GM19238 (cell line): ENCODE measurements at regions not wholly inside any gene's neighbourhood (a gene's known extent, or its start where the extent isn't known, plus 50 kb on each side); places are given as distances from the start of the nearest gene placed in this dataset.

Experiments used
- DNase-seq: peaks from one replicate; pipeline ENCODE4 v3.0.0; 2011; ENCODE audit warnings: low spot score; ENCODE audit not compliant: insufficient read length

DNA sequence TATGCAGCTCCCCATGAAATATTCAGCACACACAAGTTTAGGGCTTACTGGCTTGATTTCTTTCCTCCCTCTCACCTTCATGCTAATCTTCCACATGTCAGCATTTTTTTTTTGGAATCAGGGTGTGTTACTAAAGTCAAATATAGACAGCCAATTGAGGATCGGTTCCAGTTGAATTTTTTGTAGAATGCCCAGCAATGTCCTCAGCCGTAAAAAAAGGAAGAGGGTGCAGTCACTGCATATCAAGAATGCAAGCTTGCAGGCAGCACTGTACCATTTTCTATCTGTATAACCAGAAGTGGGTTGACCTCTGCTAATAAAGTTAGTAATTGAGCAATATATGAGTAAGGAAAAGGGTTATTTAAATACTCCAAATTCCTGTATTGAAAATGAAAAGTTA lies 51.4 kb upstream of the CHMP2B start:
- no peak for DNase-seq

DNA sequence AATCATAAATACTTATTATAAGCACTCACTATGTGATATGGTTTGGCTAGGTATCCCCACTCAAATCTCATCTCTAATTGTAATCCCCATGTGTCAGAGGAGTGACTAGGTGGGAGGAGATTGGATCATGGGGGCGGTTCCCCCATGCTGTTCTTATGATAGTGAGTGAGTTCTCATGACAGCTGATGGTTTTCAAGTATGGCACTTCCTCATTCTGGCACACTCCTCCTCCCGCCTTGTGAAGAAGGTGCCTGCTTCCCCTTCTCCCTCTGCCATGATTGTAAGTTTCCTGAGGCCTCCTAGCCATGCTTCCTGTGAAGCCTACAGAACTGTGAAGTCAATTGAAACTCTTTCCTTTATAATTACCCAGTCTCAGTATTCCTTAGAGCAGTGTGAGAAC lies 53.3 kb upstream of the CHMP2B start:
- no peak for DNase-seq

DNA sequence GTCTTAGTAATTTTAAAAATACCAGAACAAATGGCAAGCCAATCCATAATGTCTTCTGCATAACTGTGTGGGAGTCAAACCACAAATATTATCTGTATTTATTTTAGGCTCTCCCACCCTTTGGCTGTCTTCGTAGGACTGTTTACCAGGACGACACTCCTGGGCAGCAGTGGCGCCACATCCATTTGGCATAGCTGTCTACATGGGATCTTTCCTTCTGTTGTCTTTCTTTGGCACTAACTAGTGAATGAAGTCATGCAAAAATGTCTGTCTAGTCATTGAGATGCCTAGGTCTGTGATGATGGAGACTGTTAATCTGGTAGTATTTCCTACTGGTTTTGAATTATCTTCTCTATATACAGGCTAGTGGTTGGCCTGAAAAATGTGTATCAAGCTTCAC lies 54.0 kb upstream of the CHMP2B start:
- no peak for DNase-seq

DNA sequence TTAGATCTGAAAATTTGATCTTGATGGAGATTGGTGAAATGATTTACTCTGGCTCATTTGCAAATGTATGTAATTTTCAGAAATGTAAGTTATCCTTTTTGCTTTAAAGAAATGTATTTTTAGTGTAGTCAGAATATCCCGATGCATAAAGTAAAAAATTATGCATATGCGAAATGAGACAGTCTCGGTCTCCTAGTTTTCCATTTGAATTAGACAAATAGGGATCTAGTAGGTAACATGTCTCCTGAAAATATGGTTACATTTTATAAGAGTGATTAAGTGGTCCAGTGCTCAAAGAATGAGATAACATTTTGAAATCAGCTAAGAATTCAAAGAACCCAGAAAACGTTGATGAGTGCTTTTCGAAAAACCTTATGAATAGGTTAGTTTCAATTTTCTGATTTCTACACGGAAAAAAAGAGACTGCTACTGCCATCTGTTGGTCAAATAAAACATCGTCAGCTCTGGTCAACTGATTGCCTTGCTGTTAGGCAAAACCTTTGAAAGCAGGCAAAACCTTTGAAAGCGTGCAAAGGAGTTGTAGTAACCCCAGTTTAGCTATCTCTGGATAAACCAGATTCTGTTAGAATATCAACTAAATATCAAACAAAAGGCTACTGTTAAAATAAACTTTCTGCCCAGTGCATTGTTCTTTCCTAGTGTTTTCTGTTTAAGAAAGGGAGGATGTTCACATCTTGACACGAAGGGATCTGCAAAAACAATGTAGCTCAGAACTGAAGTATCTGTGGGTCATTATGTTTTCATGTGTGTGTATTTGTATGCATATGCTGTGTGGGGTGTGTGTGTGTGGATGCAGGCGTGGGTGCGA lies 59.3 kb upstream of the CHMP2B start:
- DNase-seq: no peak

DNA sequence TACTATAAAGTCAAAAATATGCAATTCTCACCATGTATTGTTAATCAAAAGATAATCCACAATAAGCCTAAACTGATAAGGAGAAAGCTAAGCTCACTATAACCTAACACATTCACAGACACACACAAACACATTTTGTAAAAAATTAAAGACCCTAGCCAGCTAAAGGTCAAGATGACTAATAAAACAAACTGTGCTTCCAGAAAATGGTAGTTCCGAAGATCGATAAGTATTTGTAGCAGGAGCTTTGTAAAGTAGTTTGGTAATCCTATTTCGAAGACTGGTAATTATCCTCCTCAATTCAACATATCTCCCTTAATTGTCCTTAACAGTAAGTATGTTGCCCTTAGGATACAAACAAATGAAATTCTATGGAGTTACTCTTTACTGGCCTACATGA lies 62.9 kb upstream of the CHMP2B start:
- DNase-seq: no peak

DNA sequence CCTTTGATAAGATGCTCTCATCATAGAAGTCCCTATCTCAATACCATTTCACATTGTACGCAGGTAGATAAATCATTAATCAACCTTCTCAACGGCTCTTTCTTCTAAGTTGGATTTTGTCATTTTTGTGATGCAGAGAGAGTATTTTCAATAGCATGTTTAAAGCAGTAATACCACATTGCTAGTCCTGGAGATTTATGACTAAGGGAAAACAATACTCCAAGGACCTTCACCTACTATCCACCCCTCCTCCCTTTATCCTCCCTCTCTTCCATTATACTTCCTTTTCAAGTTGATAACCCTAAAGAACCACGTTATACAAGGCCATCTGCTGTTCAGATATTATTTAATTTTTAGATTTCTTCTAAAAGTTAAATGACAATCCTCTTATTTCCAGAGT lies 65.3 kb upstream of the CHMP2B start:
- no peak for DNase-seq

DNA sequence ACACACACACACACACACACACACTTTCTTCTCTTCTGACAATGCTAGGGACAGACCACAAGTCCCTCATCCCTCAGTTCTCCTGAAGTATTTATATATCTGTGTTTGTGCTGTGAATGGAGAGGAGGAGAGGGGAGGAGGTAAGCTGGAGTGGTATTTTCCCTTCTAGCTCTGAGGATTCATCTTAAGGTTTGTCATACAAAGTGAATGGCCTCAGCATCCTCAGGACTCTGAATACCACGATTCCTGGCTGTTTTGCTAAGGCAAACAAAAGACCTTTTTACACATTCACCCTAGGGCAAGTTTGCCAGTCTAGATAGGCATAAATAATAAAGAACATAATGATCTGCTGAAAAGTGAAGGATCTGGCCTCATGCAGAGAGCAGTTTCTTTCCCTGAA lies 65.7 kb upstream of the CHMP2B start:
- no peak for DNase-seq

DNA sequence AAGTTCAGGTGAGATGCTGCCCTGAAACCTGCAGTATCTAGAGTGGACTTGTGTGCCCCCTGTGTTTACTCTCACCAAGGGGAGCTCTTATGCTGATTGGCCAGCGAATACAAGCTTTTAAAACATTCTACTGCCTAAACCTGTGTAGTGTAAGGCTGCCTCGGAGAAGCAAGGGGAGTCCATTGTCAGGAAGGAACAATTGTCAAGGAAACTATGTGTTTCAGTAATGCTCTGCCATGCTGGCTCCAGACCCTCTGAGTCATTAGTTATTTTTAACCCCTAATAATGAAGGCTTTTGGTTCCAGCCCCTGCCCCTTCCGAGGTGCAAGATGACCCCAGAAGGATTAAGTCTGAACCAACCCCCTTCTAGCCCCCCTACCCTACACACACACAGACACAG lies 66.1 kb upstream of the CHMP2B start:
- no peak for DNase-seq

DNA sequence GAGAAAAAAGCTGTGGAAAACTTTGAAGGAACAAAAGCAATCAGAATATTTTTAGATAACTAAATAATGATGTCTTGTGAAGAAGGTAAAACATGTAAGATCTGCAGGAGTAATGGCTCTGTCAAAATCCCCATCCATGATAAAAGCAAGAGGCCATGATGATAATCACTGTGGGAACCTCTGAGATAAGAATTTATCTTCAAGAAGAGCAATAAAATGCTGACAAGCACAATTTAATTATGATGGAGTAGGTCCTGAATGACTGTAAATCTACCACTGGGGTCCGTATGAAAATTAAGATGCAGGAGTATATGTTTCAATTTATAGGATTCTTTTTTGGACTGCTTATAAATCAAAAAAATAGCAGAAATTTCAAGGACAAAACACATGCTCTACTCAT lies 68.3 kb upstream of the CHMP2B start:
- no peak for DNase-seq

DNA sequence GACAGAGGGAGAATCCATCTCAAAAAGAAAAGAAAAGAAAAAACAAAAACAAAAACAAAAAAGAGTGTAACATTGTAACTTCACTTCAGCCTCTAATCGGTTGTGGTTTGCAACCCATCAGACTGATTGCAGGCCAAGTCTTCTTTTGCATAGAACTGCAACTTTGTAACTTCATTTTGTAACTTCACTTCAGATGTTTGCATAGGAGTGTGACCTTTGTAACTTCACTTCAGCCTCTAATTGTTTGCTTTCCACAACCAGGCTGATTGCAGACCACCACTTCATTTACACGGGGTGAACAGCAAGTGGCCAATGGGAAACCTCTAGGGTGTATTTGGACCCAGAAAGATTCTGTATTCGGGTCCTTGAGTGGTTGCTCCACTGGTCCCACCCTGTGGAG lies 79.1 kb upstream of the CHMP2B start:
- DNase-seq: no peak

DNA sequence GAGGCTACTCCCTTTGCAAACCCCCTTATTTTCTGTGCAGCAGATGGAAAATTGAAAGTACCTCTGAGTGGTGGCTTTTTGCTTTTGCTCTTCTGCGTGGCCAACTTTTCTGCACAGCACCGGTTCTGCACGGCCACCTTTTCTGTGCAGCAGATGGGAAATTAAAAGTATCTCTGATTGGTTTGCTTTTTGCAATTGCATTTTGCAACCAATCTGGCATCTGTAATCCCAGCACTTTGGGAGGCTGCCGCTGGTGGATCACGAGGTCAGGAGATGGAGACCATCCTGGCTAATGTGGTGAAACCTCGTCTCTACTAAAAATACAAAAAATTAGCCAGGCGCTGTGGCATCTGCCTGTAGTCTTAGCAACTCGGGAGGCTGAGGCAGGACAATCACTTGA lies 79.5 kb upstream of the CHMP2B start:
- no peak for DNase-seq

DNA sequence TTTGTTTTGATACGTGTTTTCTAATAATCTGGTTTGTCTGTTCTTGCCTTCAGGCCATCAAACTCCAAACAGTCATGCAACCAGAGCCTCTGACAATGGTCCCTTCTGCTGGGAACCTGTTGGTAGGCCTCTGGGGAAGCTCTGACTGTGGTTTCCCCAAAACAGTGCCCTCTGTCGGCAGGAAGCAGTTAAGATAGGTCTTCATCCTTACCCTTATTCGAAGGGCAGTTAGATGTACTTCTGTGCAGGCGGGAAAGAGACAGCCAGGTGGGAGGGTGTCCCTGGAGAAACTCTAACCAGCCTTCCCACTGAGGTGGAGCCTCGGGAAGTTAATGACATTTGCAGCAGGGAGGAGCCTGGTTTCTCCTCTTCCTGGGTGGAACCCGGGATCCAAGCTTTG lies 81.6 kb upstream of the CHMP2B start:
- no peak for DNase-seq

DNA sequence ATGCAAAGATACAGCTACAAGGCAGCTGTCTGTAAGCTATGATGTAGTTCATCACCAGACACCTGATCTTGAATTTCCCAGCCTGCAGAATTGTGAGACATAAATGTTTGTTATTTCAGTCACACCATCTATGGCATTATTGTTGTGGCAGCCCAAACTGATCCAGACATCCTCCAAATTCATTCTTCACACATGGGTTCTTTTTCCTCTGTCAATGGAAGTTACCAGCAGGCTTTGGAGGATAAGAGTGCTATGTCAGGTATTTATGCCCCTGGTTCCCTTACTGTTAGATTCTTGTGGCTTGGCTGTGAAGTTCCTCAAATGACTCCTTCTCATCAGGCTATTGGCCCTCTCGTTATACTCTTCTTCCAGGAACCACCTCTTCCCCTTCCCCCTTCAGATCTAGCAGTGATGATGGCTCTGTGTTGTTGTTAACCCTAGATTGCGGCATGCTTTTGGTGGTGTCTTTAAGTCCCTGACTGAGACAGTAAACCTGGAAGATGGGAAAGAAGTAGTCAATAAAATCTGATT lies 91.0 kb upstream of the CHMP2B start:
- DNase-seq: no peak

DNA sequence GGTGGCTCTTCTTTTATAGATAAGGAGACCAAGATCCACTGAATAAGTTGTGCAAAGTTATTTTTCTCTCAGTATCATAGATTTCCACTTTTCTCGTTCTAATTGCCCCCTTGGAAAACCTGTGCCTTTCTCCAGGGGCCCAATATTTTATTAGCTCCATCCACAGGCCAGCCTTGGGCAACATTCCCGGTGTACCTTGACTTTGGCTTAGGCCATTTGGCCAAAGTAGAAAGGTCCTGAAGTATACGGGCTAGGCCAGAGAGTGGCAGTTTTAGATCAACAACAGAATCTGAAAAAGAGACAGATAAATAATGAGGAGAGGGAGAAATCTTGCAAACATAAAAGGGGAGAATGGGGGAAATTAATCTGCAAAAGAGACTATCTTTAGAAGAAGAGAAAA lies 91.7 kb upstream of the CHMP2B start:
- no peak for DNase-seq

DNA sequence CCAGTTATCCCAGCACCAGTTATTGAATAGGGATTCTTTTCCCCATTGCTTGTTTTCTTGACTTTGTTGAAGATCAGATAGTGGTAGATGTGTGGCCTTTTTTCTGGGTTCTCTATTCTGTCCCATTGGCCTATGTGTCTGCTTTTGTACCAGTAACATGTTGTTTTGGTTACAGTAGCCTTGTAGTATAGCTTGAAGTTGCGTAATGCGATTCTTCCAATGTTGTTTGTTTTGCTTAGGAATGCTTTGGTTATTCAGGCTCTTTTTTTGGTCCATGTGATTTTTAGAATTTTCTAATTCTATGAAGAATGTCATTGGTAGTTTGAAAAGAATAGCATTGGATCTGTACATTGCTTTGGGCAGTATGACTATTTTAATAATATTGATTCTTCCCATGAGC lies 94.3 kb upstream of the CHMP2B start:
- no peak for DNase-seq

DNA sequence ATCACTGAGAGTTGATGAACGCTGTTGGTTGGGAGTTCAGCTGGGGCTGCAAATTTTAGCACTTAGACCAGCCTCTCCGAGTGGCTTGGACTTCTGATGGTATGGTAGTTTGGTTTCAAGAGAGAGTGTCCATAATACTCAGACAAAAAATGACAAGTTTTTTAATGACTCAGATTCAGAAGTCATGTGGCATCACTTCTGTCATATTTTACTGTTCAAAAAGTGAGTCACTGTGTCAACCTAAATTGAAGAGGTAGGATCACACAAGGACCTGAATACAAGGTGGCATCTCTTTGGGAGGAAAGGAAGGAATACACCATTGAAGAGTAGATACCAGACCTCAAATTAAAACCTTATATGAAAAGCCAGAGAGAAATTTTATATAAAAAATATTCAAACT lies 99.1 kb upstream of the CHMP2B start:
- no peak for DNase-seq

DNA sequence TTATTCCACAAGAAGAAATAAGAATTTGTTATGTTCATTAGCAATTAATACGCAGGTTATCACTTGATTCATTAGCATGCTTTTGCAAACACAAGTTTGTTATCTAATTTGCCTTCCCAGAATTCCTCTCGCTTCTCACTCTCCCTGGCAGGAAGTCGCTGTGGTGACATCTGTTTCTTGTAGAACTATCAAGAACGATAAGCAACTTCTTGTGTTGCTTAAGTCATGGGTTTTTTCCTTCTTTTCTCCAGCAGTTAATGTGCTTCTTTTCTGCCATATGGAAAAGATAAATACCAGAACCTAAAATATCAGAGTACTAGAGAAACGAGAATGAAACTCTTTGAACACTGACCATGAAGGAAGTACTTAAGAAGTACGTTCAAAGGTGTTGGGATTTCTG lies 99.8 kb upstream of the CHMP2B start:
- no peak for DNase-seq

DNA sequence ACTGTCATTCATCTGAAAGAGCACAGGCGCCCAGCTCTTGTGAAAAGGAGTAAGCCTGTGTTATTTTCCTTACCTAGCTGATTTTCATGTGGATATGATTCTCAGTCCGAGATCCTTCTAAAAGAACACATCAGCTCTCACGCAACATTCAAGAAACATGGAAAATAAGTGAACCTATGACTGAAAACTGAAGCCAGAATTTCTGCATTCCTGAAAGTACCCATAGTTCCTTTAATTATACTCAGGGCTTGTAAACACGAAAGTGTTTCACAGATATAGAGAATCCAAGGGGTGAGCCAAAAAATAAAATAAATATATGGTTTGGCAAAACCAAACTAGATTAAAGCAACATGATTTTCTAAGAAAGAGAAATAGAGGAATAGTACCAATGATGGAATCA lies 100.8 kb upstream of the CHMP2B start:
- no peak for DNase-seq

DNA sequence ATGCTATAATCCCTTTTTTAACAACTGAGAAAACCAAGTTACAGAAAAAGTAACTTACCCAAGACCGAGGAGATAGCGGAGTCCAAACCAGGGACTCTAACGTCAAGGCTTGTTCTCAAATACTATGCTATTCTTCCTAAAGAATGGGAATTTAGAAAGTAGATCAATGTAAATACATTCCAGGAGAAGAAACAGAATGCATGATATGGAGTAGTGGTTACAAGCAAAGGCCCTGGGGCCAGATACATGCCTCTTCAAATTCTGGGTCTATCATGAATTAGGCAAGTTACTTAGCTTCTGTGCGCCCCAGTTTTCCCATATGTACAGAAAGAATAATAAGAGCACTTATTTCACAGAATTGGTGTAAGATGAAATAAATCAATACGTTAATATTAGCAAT lies 102.0 kb upstream of the CHMP2B start:
- DNase-seq: no peak

DNA sequence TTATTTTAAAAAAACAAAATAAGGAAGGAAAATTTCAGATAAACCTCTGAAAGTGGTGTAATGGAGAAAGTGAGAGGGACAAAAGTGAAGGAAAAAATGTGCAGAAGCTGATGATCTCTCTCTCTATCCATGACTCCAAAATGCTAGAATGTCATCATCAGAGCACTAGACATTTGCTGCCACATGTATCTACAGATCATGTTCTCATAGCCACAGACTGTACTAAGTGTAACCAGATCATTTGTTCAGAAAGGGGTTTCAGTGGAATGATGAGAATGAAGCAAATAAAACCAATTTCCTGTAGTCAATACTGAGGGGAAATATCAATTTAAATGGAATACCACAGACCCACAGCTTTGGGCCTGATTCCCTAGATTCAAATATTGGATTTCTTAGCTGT lies 104.3 kb upstream of the CHMP2B start:
- DNase-seq: no peak

DNA sequence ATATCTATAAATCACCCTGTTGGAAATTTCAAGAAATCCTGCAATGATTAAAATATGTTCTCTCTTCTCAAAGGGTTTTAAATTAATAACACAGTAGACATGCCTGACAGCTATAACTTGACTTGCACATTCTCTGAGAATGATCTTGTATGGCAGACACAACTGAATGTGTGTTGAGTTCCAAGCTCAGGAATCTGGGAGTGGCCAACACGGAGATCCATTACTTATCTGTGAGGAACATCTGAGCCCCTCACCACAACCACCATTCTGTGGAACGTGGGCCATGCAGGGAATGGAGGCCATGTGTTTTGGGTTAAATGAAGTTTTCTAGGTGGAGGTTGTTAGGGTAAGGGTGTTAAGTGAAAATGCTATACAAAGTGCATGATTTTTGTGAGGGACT lies 105.3 kb upstream of the CHMP2B start:
- DNase-seq: no peak

DNA sequence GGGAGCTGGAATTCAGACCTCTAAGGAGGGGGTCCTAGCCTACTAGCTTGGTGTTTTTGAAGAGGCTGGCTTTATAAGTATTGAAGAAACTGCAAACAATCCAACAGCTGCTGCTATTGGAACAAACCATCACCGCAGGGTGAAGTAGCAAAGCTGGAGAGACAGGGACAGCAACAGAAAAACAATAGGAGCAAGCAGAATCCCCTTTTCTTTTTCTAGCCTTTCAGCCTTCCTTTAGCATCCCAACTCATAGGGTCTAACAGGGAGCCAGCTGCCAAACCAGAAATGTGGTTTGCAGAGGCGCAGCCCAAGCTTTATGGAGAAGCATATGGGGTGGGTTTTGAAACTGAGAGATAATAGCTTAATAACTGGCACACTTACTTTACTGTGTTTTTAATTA lies 106.2 kb upstream of the CHMP2B start:
- no peak for DNase-seq

DNA sequence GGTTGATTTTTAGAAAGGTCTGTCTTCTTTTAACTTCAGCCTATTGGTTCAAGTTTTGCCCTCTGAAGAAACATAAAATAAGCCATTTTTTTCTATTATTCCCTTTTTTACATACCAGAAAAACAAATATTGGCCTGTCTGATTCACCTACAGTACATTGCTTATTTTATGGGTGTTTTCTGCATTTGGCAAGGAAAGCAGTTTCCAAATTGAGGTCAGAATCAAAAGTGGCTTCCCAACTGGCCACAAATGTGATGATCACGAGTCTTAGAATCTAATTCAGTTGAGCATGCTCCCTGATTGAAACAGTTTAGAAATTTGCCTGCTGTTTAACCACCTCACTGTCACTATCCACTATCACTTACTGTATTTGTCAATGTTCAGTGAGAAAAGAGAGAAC lies 106.9 kb upstream of the CHMP2B start:
- no peak for DNase-seq

DNA sequence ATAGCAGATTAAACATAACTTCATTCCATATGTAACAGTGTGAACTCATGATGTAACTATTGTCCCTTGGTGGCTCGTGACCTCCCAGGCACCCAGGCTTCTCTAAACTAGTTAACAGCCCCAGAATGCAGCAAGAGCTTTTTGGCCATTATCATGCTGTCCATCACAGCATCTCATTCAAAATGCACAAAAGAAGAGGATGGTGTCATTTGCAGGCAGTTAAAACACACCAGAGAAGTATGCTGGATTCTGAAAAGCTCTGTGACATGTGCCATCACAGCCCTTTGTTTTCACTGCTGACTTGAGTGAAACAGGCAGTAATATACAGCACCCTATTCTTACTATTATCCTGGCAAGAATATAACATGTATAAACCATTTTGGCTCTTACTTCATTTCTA lies 117.6 kb upstream of the CHMP2B start:
- no peak for DNase-seq
